Testis (tissue), 2 donors: ENCODE measurements at regions not wholly inside any gene's neighbourhood (a gene's known extent, or its start where the extent isn't known, plus 50 kb on each side); places are given as distances from the start of the nearest gene placed in this dataset.

Experiments
- DNase-seq: peaks from one replicate; pipeline ENCODE4 v3.0.0-alpha.2; 2019
- H3K27ac ChIP-seq, 2 donors: fragments of 200-600 bp; sonication (generic); one replicate each; pipeline ENCODE4 v1.5.1; 2019
- H3K27me3 ChIP-seq: fragments of 200-600 bp; sonication (generic); one replicate; pipeline ENCODE4 v1.5.1; 2019
- H3K36me3 ChIP-seq: fragments of 200-600 bp; sonication (generic); one replicate; pipeline ENCODE4 v1.5.1; 2017; ENCODE audit warnings: low read depth; ENCODE audit errors: missing control alignments
- H3K4me1 ChIP-seq: fragments of 200-600 bp; sonication (generic); one replicate; pipeline ENCODE4 v1.5.1; 2019
- H3K4me3 ChIP-seq, 2 donors: fragments of 200-600 bp; sonication (generic); one replicate each; pipeline ENCODE4 v1.5.1; 2017 to 2019
- H3K9me3 ChIP-seq: fragments of 200-600 bp; sonication (generic); one replicate; pipeline ENCODE4 v1.5.1; 2017
- POLR2A ChIP-seq: fragments of 450-650 bp; IDR thresholded peaks from one replicate; pipeline ENCODE4 v1.6.1; 2017; ENCODE audit warnings: antibody characterized with exemption, mild to moderate bottlenecking, moderate library complexity
- WGBS, 2 donors: methylation state at CpG; one replicate each; pipeline ENCODE4 v1.1.5; 2018; 5-methylcytosine and 5-hydroxymethylcytosine counted together
- intact Hi-C: fragments of 100-400 bp; cut with DNase I; formaldehyde crosslinking; loops from one replicate; pipeline ENCODE4 v1.15.1; 2023; ENCODE audit warnings: low total_unique reads
- TF ChIP-seq, protein P1 (sequence below), 3 experiments: fragments of 450-650 bp in 2 of 3; fragments of 200-600 bp in 1 of 3; sonication (generic) in 1 of 3; IDR thresholded peaks; one replicate each; pipeline ENCODE4 v1.5.1; 2016 to 2019; ENCODE audit warnings: antibody characterized with exemption in 3 of 3, mild to moderate bottlenecking in 2 of 3, moderate library complexity in 1 of 3

DNA sequence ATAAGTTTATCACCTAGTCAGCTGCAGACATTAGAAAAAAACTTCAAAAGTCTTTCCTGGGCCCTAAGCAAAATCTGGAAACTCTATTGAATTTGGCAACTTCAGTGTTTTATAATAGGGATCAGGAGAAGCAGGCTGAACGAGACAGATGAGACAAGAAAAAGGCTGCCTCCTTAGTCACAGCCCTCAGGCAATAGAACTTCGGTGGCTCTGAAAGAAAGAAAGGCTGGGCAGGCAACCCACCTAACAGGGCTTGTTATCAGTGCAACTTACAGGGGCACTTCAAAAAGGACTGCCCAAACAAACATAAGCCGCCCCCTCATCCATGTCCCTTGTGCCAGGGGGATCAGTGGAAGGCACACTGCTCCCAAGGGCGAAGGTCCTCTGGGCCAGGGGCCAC, 657.9 kb upstream of the HS3ST5 start:
- TF ChIP-seq POLR2A: no peak
- TF ChIP-seq, protein P1, sequence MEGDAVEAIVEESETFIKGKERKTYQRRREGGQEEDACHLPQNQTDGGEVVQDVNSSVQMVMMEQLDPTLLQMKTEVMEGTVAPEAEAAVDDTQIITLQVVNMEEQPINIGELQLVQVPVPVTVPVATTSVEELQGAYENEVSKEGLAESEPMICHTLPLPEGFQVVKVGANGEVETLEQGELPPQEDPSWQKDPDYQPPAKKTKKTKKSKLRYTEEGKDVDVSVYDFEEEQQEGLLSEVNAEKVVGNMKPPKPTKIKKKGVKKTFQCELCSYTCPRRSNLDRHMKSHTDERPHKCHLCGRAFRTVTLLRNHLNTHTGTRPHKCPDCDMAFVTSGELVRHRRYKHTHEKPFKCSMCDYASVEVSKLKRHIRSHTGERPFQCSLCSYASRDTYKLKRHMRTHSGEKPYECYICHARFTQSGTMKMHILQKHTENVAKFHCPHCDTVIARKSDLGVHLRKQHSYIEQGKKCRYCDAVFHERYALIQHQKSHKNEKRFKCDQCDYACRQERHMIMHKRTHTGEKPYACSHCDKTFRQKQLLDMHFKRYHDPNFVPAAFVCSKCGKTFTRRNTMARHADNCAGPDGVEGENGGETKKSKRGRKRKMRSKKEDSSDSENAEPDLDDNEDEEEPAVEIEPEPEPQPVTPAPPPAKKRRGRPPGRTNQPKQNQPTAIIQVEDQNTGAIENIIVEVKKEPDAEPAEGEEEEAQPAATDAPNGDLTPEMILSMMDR (IDR thresholded peaks at IDR 0.05): no peak
- Histone ChIP-seq H3K36me3 (no peaks in the 10 kb centered on the region), H3K9me3 (no peaks in the 10 kb centered on the region), H3K27ac (no peak overlapping the region), H3K4me1 (no peaks in the 10 kb centered on the region), H3K27me3 (no peaks in the 10 kb centered on the region), H3K4me3 (no peak overlapping the region)
- no peak for DNase-seq
- intact Hi-C loops: no loop called here
- 88 to 91% methylated on average over 4 of the region's 4 CpGs for WGBS, 2 donors

DNA sequence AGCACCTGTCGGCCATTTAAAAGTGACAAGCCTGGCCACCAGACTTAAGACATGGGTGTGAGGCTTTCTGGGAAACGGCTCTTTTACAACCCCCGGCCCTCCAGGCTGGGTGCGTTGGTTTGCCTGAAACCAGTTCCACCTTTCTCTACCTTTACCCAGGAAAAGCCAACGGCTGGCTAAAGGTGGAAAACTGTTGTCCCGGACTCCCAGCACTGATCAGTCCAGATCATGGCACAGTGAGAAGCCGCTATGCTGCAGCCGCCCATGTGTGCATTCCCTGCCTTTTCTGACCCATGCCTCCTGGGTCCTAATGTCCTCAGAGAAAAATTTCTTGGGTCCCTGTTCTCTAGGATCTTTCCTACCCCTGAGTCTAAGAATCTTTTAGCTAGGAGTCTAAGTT, 655.7 kb upstream of the HS3ST5 start:
- no peaks in the 10 kb centered on the region for H3K27me3 ChIP-seq
- H3K27ac ChIP-seq: no peak overlapping the region
- H3K36me3 ChIP-seq: no peaks in the 10 kb centered on the region
- TF ChIP-seq POLR2A: no peak
- TF ChIP-seq, protein P1 (IDR thresholded peaks at IDR 0.05): no peak
- WGBS, 2 donors: 75 to 79% methylated on average over 8 of the region's 8 CpGs
- no peak for DNase-seq
- no peak overlapping the region for H3K4me3 ChIP-seq
- H3K4me1 ChIP-seq: no peaks in the 10 kb centered on the region
- no peaks in the 10 kb centered on the region for H3K9me3 ChIP-seq
- intact Hi-C loops: no loop called here

DNA sequence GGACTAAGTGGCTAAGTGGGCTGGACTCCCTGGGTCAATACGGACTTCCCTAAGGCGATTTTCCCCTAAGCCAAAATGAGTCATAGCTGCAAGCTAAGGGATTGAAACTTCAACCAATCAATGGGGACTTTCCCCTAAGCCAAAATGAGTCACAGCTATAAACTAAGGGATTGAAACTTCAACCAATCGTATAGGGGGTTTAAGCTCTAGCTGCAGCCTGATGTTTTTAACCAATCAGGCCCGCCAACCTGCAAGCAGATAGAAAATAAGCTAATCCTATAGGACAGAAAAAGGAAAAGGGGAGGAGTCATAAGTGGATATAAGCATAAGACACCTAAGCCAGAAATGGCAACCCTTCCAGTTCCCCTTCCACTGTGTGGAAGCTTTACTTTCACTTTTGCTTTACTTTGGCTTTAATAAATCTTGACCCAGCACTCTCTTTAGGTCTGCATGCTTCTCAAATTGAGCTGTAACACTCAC, 655.0 kb upstream of the HS3ST5 start:
- 68 to 78% methylated on average over 4 of the region's 4 CpGs for WGBS, 2 donors

GRCh38 chr6:114995526-114995925, 652.7 kb upstream of the HS3ST5 start:
- Histone ChIP-seq H3K36me3 (no peaks in the 10 kb centered on the region), H3K4me3 (no peak overlapping the region), H3K27me3 (no peaks in the 10 kb centered on the region), H3K9me3 (no peaks in the 10 kb centered on the region), H3K27ac (no peak overlapping the region), H3K4me1 (no peaks in the 10 kb centered on the region)
- DNase-seq: no peak
- TF ChIP-seq, protein P1 (IDR thresholded peaks at IDR 0.05): no peak
- no peak for TF ChIP-seq POLR2A
- intact Hi-C loops: no loop called here

More for the DNA sequence above, 655.0 kb upstream of the HS3ST5 start:
- Histone ChIP-seq H3K27ac (no peak overlapping the region), H3K4me1 (no peaks in the 10 kb centered on the region), H3K27me3 (no peaks in the 10 kb centered on the region), H3K36me3 (no peaks in the 10 kb centered on the region), H3K4me3 (no peak overlapping the region), H3K9me3 (no peaks in the 10 kb centered on the region)
- TF ChIP-seq, protein P1 (IDR thresholded peaks at IDR 0.05): no peak
- no peak for TF ChIP-seq POLR2A
- intact Hi-C loops: no loop called here
- DNase-seq: no peak

DNA sequence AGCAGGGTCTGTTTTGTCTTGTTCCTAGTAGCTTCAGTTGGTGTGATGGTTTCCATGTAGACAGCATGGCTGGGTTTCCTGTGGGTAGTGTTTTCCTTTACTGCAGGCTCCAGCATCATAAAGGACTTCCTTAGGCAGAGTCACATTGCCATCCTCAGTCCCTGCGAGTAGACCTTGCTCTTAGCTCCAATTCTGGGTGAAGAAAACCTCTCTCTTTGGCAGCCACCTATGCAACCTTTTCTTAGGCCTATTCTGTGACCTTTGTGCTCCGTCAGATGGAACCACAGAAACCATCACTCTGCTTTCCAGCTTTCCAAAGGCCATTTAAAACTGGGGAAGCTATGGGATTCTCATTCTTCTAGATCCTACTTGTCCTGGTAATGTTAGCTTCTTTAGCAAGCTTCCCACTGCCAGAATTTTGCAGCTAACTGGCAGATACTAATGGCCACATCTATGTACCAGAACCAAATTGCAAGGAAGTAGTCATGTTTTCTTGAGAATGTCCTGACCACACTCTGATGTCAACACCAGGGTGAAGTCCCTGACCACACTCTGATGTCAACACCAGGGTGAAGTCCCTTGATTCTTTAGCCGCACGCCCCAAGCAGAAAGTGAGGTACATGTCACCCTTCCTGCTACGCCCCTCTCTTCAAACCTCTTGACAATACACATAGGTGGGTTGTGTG, 646.6 kb upstream of the HS3ST5 start:
- no peak for DNase-seq
- Histone ChIP-seq H3K4me3 (no peak overlapping the region), H3K9me3 (no peaks in the 10 kb centered on the region), H3K36me3 (no peaks in the 10 kb centered on the region), H3K27me3 (no peaks in the 10 kb centered on the region), H3K27ac (no peak overlapping the region), H3K4me1 (no peaks in the 10 kb centered on the region)
- TF ChIP-seq, protein P1 (IDR thresholded peaks at IDR 0.05): no peak
- no peak for TF ChIP-seq POLR2A
- 91 to 94% methylated on average over 5 of the region's 5 CpGs for WGBS, 2 donors
- intact Hi-C loops: no loop called here
